ENCODE measurements at regions not wholly inside any gene's neighbourhood (a gene's known extent, or its start where the extent isn't known, plus 50 kb on each side); places are given as distances from the start of the nearest gene placed in this dataset.

DNA sequence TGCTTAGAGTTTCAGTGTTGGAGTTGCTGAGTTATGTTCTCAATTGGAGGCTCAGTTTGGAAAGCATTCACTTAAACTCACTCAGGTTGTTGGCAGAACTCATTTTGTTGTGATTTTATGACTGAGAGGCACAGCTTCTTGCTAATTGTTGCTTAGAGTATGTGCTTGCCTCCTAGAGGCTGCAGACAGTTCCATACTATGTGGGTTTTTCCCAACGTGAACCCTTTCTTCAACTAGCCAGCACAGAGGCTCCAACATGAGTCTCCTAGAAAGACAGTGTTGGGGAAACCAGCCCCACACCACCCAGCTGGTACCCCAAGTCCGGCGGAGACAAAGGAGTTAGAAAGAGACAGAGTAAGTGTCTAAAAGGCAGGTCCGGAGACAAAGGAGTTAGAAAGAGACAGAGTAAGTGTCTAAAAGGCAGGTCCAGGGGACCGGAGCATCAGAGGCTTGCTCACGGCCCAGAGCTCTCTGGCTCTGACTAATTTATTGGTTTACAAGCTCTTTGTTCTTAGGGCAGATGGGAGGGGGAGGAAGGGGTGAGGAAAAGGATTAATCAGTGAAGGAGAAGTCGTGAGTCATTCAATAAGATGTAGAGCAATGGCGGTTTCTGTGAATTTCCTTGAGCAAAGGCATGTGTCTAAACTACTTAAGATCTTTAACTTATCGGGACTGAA, 999.7 kb upstream of the LRRTM1 start:
- Histone ChIP-seq H3K4me1 (ENCODE audit: insufficient read depth) (no peaks in the 10 kb centered on the region), H4K20me1 (ENCODE audit: insufficient read depth) (no peaks in the 10 kb centered on the region), H3K27me3 (replicated peaks; ENCODE audit: insufficient read depth) (no peaks in the 10 kb centered on the region), H3K27ac (no peak overlapping the region), H3K79me2 (ENCODE audit: insufficient read depth) (no peaks in the 10 kb centered on the region), H3K4me2 (ENCODE audit: unreplicated experiment) (no peak overlapping the region), H3K4me3 (no peak overlapping the region), H3K9me2 (ENCODE audit: insufficient read depth) (no peaks in the 10 kb centered on the region), H3F3A (ENCODE audit: insufficient read depth) (no peaks in the 10 kb centered on the region), H3K9me3 (ENCODE audit: low read depth) (no peaks in the 10 kb centered on the region), H3K9ac (no peak overlapping the region), H2AFZ (no peak overlapping the region), H3K36me3 (ENCODE audit: low read depth) (no peaks in the 10 kb centered on the region)
- 12 to 16% methylated on average over 9 of the region's 9 CpGs for WGBS, 2 experiments (ENCODE audit: low coverage in 1 of 2, low lambda C conversion rate in 2 of 2, missing lambda C conversion rate in 2 of 2)
- no peak for DNase-seq
- no peak for TF ChIP-seq EZH2 (IDR thresholded peaks at IDR 0.05; ENCODE audit: insufficient read depth, poor library complexity, severe bottlenecking)
- no peak for TF ChIP-seq EZH2phosphoT487 (IDR thresholded peaks at IDR 0.05; ENCODE audit: insufficient read depth, low read depth)
- in situ Hi-C loops (cut with MboI), result no loop called here

DNA sequence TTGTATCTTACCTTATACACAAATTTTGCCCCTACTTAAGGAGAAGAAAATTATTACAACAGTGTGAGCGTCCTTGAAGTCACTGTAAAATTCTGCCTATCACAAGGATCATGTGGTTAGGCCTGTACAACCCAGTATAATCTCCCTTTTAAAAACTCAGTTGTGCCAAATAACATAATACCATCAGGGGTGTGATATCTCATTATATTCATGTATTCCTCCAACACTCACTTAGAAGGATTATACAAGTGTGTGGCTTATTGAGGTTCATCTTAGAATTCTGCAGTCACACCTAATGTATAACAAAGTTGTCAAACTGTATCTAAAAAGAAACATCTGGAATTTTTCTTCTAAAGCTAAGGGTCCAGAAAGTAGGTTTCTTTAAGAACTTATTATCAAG, 998.8 kb upstream of the LRRTM1 start:
- TF ChIP-seq EZH2phosphoT487 (IDR thresholded peaks at IDR 0.05; ENCODE audit: insufficient read depth, low read depth) (no peak), EZH2 (IDR thresholded peaks at IDR 0.05; ENCODE audit: insufficient read depth, poor library complexity, severe bottlenecking) (no peak)
- no peaks in the 10 kb centered on the region for H3K9me3 ChIP-seq (ENCODE audit: low read depth)
- DNase-seq, result no peak
- H3K4me1 ChIP-seq (ENCODE audit: insufficient read depth), result no peaks in the 10 kb centered on the region
- no peak overlapping the region for H3K4me2 ChIP-seq (ENCODE audit: unreplicated experiment)
- WGBS, 2 experiments (ENCODE audit: low coverage in 1 of 2, low lambda C conversion rate in 2 of 2, missing lambda C conversion rate in 2 of 2), result 3 to 8% methylated on average over 1 of the region's 1 CpG
- H4K20me1 ChIP-seq (ENCODE audit: insufficient read depth), result no peaks in the 10 kb centered on the region
- in situ Hi-C loops (cut with MboI), result no loop called here
- H3K27me3 ChIP-seq (replicated peaks; ENCODE audit: insufficient read depth), result no peaks in the 10 kb centered on the region
- H3K79me2 ChIP-seq (ENCODE audit: insufficient read depth), result no peaks in the 10 kb centered on the region
- H3K36me3 ChIP-seq (ENCODE audit: low read depth), result no peaks in the 10 kb centered on the region
- no peak overlapping the region for H3K9ac ChIP-seq
- no peaks in the 10 kb centered on the region for H3F3A ChIP-seq (ENCODE audit: insufficient read depth)
- no peak overlapping the region for H3K4me3 ChIP-seq
- no peaks in the 10 kb centered on the region for H3K9me2 ChIP-seq (ENCODE audit: insufficient read depth)
- no peak overlapping the region for H3K27ac ChIP-seq
- H2AFZ ChIP-seq, result no peak overlapping the region

DNA sequence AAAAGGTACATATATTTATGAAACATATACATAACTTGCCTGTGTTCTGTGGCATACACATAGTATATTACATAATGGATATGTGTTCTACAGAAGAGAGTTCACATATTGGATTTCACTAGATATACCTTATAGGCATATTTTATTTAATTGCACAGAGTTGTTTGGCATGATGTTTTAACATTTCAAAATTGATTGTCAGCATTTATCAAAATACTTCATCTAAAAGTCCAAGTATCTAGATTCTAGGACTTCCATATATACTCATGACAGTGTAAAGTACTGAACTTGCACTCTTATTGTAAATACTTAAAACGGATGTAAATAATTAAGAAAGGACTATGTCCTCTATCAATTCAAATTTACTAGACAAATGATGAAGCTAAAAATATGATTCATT, 995.3 kb upstream of the LRRTM1 start:
- H3K9me3 ChIP-seq (ENCODE audit: low read depth), result peaks cover 1% of the 10 kb centered on the region
- no peaks in the 10 kb centered on the region for H3K9me2 ChIP-seq (ENCODE audit: insufficient read depth)
- no peak for DNase-seq
- no peaks in the 10 kb centered on the region for H3K79me2 ChIP-seq (ENCODE audit: insufficient read depth)
- no peak overlapping the region for H2AFZ ChIP-seq
- no peaks in the 10 kb centered on the region for H3K4me1 ChIP-seq (ENCODE audit: insufficient read depth)
- no peak for TF ChIP-seq EZH2 (IDR thresholded peaks at IDR 0.05; ENCODE audit: insufficient read depth, poor library complexity, severe bottlenecking)
- no peak for TF ChIP-seq EZH2phosphoT487 (IDR thresholded peaks at IDR 0.05; ENCODE audit: insufficient read depth, low read depth)
- no peak overlapping the region for H3K9ac ChIP-seq
- H3K36me3 ChIP-seq (ENCODE audit: low read depth), result no peaks in the 10 kb centered on the region
- in situ Hi-C loops (cut with MboI), result no loop called here
- no peaks in the 10 kb centered on the region for H3F3A ChIP-seq (ENCODE audit: insufficient read depth)
- H3K4me2 ChIP-seq (ENCODE audit: unreplicated experiment), result no peak overlapping the region
- H4K20me1 ChIP-seq (ENCODE audit: insufficient read depth), result no peaks in the 10 kb centered on the region
- no peak overlapping the region for H3K27ac ChIP-seq
- WGBS, 2 experiments (ENCODE audit: low coverage in 1 of 2, low lambda C conversion rate in 2 of 2, missing lambda C conversion rate in 2 of 2), result 17 to 19% methylated on average over 1 of the region's 1 CpG
- H3K27me3 ChIP-seq (replicated peaks; ENCODE audit: insufficient read depth), result no peaks in the 10 kb centered on the region
- no peak overlapping the region for H3K4me3 ChIP-seq

DNA sequence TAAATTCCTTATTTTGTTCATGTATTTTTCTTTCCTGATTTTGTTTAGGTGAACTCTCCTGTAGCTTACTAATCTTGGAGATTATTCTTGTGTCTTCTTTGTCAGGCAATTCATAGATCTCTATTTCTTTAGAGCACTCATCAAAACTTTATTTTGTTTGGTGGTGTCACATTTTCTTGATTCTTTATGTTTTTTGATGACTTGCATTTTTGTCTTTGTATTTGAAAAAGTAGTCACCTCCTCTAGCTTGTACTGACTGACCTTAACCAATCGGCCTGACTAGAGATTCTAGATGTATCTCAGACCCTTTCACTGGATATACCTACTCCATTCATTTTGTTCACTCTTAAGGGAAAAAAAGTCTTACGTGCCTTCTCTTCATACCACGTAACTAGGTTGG, 986.3 kb upstream of the LRRTM1 start:
- Histone ChIP-seq H3K27me3 (replicated peaks; ENCODE audit: insufficient read depth) (no peaks in the 10 kb centered on the region), H3K9ac (no peak overlapping the region), H4K20me1 (ENCODE audit: insufficient read depth) (no peaks in the 10 kb centered on the region), H3K4me1 (ENCODE audit: insufficient read depth) (no peaks in the 10 kb centered on the region), H3K4me2 (ENCODE audit: unreplicated experiment) (no peak overlapping the region), H3K9me3 (ENCODE audit: low read depth) (peaks cover 3% of the 10 kb centered on the region), H3K4me3 (no peak overlapping the region), H3K27ac (no peak overlapping the region), H3F3A (ENCODE audit: insufficient read depth) (no peaks in the 10 kb centered on the region), H3K36me3 (ENCODE audit: low read depth) (no peaks in the 10 kb centered on the region), H2AFZ (no peak overlapping the region), H3K9me2 (ENCODE audit: insufficient read depth) (no peaks in the 10 kb centered on the region), H3K79me2 (ENCODE audit: insufficient read depth) (no peaks in the 10 kb centered on the region)
- no peak for TF ChIP-seq EZH2phosphoT487 (IDR thresholded peaks at IDR 0.05; ENCODE audit: insufficient read depth, low read depth)
- TF ChIP-seq EZH2 (IDR thresholded peaks at IDR 0.05; ENCODE audit: insufficient read depth, poor library complexity, severe bottlenecking), result no peak
- DNase-seq, result no peak
- 25 to 37% methylated on average over 3 of the region's 3 CpGs for WGBS, 2 experiments (ENCODE audit: low coverage in 1 of 2, low lambda C conversion rate in 2 of 2, missing lambda C conversion rate in 2 of 2)
- in situ Hi-C loops (cut with MboI), result no loop called here

DNA sequence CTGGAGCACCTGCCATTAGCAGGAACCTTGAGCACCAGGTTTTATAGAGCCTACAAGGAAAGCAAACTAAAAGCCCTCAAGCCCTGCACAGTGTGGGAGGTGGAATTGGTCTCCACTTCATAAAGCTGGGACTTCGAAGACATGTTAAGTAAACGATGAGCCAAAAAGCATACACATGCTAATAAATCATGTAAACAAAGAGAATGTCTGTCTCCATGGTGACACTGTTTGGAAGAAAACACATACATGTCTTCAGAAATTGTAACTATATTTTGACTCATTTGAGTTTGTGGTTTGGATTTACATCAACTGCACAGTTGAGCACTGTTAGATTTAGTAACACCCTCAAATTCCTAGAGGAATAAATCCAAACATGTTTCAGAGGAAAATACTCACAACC, 978.5 kb upstream of the LRRTM1 start:
- Histone ChIP-seq H3F3A (ENCODE audit: insufficient read depth) (no peaks in the 10 kb centered on the region), H3K9me2 (ENCODE audit: insufficient read depth) (no peaks in the 10 kb centered on the region), H3K4me1 (ENCODE audit: insufficient read depth) (no peaks in the 10 kb centered on the region), H2AFZ (no peak overlapping the region), H3K4me2 (ENCODE audit: unreplicated experiment) (no peak overlapping the region), H3K27ac (no peak overlapping the region), H3K79me2 (ENCODE audit: insufficient read depth) (no peaks in the 10 kb centered on the region), H3K9me3 (ENCODE audit: low read depth) (no peaks in the 10 kb centered on the region), H3K36me3 (ENCODE audit: low read depth) (no peaks in the 10 kb centered on the region), H3K9ac (no peak overlapping the region), H3K27me3 (replicated peaks; ENCODE audit: insufficient read depth) (no peaks in the 10 kb centered on the region), H3K4me3 (no peak overlapping the region), H4K20me1 (ENCODE audit: insufficient read depth) (no peaks in the 10 kb centered on the region)
- in situ Hi-C loops (cut with MboI), result no loop called here
- DNase-seq, result no peak
- 0% methylated on average over 2 of the region's 2 CpGs for WGBS, 2 experiments (ENCODE audit: low coverage in 1 of 2, low lambda C conversion rate in 2 of 2, missing lambda C conversion rate in 2 of 2)
- TF ChIP-seq EZH2phosphoT487 (IDR thresholded peaks at IDR 0.05; ENCODE audit: insufficient read depth, low read depth), result no peak
- no peak for TF ChIP-seq EZH2 (IDR thresholded peaks at IDR 0.05; ENCODE audit: insufficient read depth, poor library complexity, severe bottlenecking)

Measured in GM23248 (cell line).